ENCODE measurements at regions not wholly inside any gene's neighbourhood (a gene's known extent, or its start where the extent isn't known, plus 50 kb on each side); places are given as distances from the start of the nearest gene placed in this dataset.

- H3K36me3 Mint-ChIP-seq (ENCODE audit: low read depth): no peaks in the 10 kb centered on the region
- no peaks in the 10 kb centered on the region for H3K4me1 Mint-ChIP-seq (ENCODE audit: low read depth)
- DNase-seq: no peak
- no peak overlapping the region for H3K4me3 Mint-ChIP-seq
- H3K9me3 Mint-ChIP-seq: no peaks in the 10 kb centered on the region
- H3K27me3 Mint-ChIP-seq: peaks cover 15% of the 10 kb centered on the region
- no peak overlapping the region for H3K27ac Mint-ChIP-seq
These were observed 219.1 kb downstream of the SEC23IP start for GRCh38 chr10:120111628-120112027.

- Mint-ChIP-seq H3K4me1 (ENCODE audit: low read depth) (no peaks in the 10 kb centered on the region), H3K27ac (no peak overlapping the region), H3K27me3 (peaks cover 15% of the 10 kb centered on the region), H3K36me3 (ENCODE audit: low read depth) (no peaks in the 10 kb centered on the region), H3K9me3 (no peaks in the 10 kb centered on the region), H3K4me3 (no peak overlapping the region)
- no peak for DNase-seq
These were observed 220.3 kb downstream of the SEC23IP start for GRCh38 chr10:120112809-120113208.

GRCh38 chr10:120115959-120116358 lies 223.4 kb downstream of the SEC23IP start:
- no peaks in the 10 kb centered on the region for H3K36me3 Mint-ChIP-seq (ENCODE audit: low read depth)
- H3K4me3 Mint-ChIP-seq: no peak overlapping the region
- DNase-seq: no peak
- H3K4me1 Mint-ChIP-seq (ENCODE audit: low read depth): no peaks in the 10 kb centered on the region
- H3K27me3 Mint-ChIP-seq: peaks cover 7% of the 10 kb centered on the region
- no peaks in the 10 kb centered on the region for H3K9me3 Mint-ChIP-seq
- H3K27ac Mint-ChIP-seq: no peak overlapping the region

GRCh38 chr10:120121768-120122167 lies 229.2 kb downstream of the SEC23IP start:
- H3K27me3 Mint-ChIP-seq: peaks cover under 1% of the 10 kb centered on the region
- H3K9me3 Mint-ChIP-seq: no peaks in the 10 kb centered on the region
- H3K4me3 Mint-ChIP-seq: no peak overlapping the region

GRCh38 chr10:120131183-120131582 lies 238.7 kb downstream of the SEC23IP start:
- no peak overlapping the region for H3K4me3 Mint-ChIP-seq
- H3K4me1 Mint-ChIP-seq (ENCODE audit: low read depth): no peaks in the 10 kb centered on the region
- H3K36me3 Mint-ChIP-seq (ENCODE audit: low read depth): no peaks in the 10 kb centered on the region
- H3K9me3 Mint-ChIP-seq: peaks cover 2% of the 10 kb centered on the region
- no peak for DNase-seq
- no peak overlapping the region for H3K27ac Mint-ChIP-seq
- H3K27me3 Mint-ChIP-seq: peaks cover 26% of the 10 kb centered on the region

More at GRCh38 chr10:120121768-120122167, 229.2 kb downstream of the SEC23IP start:
- Mint-ChIP-seq H3K27ac (no peak overlapping the region), H3K36me3 (ENCODE audit: low read depth) (no peaks in the 10 kb centered on the region), H3K4me1 (ENCODE audit: low read depth) (no peaks in the 10 kb centered on the region)
- DNase-seq: no peak

- DNase-seq: no peak
- no peaks in the 10 kb centered on the region for H3K36me3 Mint-ChIP-seq (ENCODE audit: low read depth)
- peaks cover 2% of the 10 kb centered on the region for H3K9me3 Mint-ChIP-seq
- no peaks in the 10 kb centered on the region for H3K4me1 Mint-ChIP-seq (ENCODE audit: low read depth)
- H3K4me3 Mint-ChIP-seq: no peak overlapping the region
- peaks cover 18% of the 10 kb centered on the region for H3K27me3 Mint-ChIP-seq
- no peak overlapping the region for H3K27ac Mint-ChIP-seq
These were observed 240.3 kb downstream of the SEC23IP start for GRCh38 chr10:120132811-120133210.

- Mint-ChIP-seq H3K4me1 (ENCODE audit: low read depth) (no peaks in the 10 kb centered on the region), H3K9me3 (no peaks in the 10 kb centered on the region), H3K36me3 (ENCODE audit: low read depth) (no peaks in the 10 kb centered on the region), H3K4me3 (no peak overlapping the region), H3K27ac (no peak overlapping the region), H3K27me3 (peaks cover 5% of the 10 kb centered on the region)
- DNase-seq: no peak
These were observed 246.2 kb downstream of the SEC23IP start for GRCh38 chr10:120138689-120139088.

GRCh38 chr10:120145107-120145506 lies 252.6 kb downstream of the SEC23IP start:
- H3K27me3 Mint-ChIP-seq: peaks cover 15% of the 10 kb centered on the region
- no peak overlapping the region for H3K27ac Mint-ChIP-seq
- H3K4me1 Mint-ChIP-seq (ENCODE audit: low read depth): no peaks in the 10 kb centered on the region
- H3K36me3 Mint-ChIP-seq (ENCODE audit: low read depth): no peaks in the 10 kb centered on the region
- H3K4me3 Mint-ChIP-seq: no peak overlapping the region
- no peak for DNase-seq
- no peaks in the 10 kb centered on the region for H3K9me3 Mint-ChIP-seq

- no peak for DNase-seq
- no peak overlapping the region for H3K4me3 Mint-ChIP-seq
- H3K9me3 Mint-ChIP-seq: peaks cover 9% of the 10 kb centered on the region
- no peaks in the 10 kb centered on the region for H3K36me3 Mint-ChIP-seq (ENCODE audit: low read depth)
- no peak overlapping the region for H3K27ac Mint-ChIP-seq
- H3K27me3 Mint-ChIP-seq: peaks cover 19% of the 10 kb centered on the region
- no peaks in the 10 kb centered on the region for H3K4me1 Mint-ChIP-seq (ENCODE audit: low read depth)
These were observed 264.2 kb downstream of the SEC23IP start for GRCh38 chr10:120156614-120157274.

- Mint-ChIP-seq H3K36me3 (ENCODE audit: low read depth) (no peaks in the 10 kb centered on the region), H3K27me3 (peaks cover 6% of the 10 kb centered on the region), H3K27ac (no peak overlapping the region), H3K4me1 (ENCODE audit: low read depth) (no peaks in the 10 kb centered on the region), H3K9me3 (no peaks in the 10 kb centered on the region), H3K4me3 (no peak overlapping the region)
- no peak for DNase-seq
These were observed 268.6 kb downstream of the SEC23IP start for GRCh38 chr10:120161111-120161510.

- no peaks in the 10 kb centered on the region for H3K36me3 Mint-ChIP-seq (ENCODE audit: low read depth)
- no peaks in the 10 kb centered on the region for H3K4me1 Mint-ChIP-seq (ENCODE audit: low read depth)
- H3K4me3 Mint-ChIP-seq: no peak overlapping the region
- peaks cover 5% of the 10 kb centered on the region for H3K27me3 Mint-ChIP-seq
- no peaks in the 10 kb centered on the region for H3K9me3 Mint-ChIP-seq
- DNase-seq: no peak
- H3K27ac Mint-ChIP-seq: no peak overlapping the region
These were observed 269.9 kb downstream of the SEC23IP start for GRCh38 chr10:120162471-120162870.

- no peaks in the 10 kb centered on the region for H3K4me1 Mint-ChIP-seq (ENCODE audit: low read depth)
- H3K36me3 Mint-ChIP-seq (ENCODE audit: low read depth): no peaks in the 10 kb centered on the region
- H3K4me3 Mint-ChIP-seq: no peak overlapping the region
- no peak overlapping the region for H3K27ac Mint-ChIP-seq
- H3K9me3 Mint-ChIP-seq: no peaks in the 10 kb centered on the region
- no peak for DNase-seq
- H3K27me3 Mint-ChIP-seq: peaks cover 18% of the 10 kb centered on the region
These were observed 279.8 kb downstream of the SEC23IP start for GRCh38 chr10:120172356-120172755.

- Mint-ChIP-seq H3K4me1 (ENCODE audit: low read depth) (no peaks in the 10 kb centered on the region), H3K27me3 (peaks cover 15% of the 10 kb centered on the region), H3K27ac (no peak overlapping the region), H3K36me3 (ENCODE audit: low read depth) (no peaks in the 10 kb centered on the region), H3K9me3 (no peaks in the 10 kb centered on the region), H3K4me3 (no peak overlapping the region)
- no peak for DNase-seq
These were observed 282.0 kb downstream of the SEC23IP start for GRCh38 chr10:120174491-120174890.

- DNase-seq: no peak
- H3K9me3 Mint-ChIP-seq: no peaks in the 10 kb centered on the region
- H3K36me3 Mint-ChIP-seq (ENCODE audit: low read depth): no peaks in the 10 kb centered on the region
- H3K4me1 Mint-ChIP-seq (ENCODE audit: low read depth): no peaks in the 10 kb centered on the region
- H3K4me3 Mint-ChIP-seq: no peak overlapping the region
- no peak overlapping the region for H3K27ac Mint-ChIP-seq
- H3K27me3 Mint-ChIP-seq: peaks cover 7% of the 10 kb centered on the region
These were observed 279.7 kb upstream of the PLPP4 start for GRCh38 chr10:120177330-120177729.

GRCh38 chr10:120180160-120180559 lies 276.9 kb upstream of the PLPP4 start:
- no peaks in the 10 kb centered on the region for H3K9me3 Mint-ChIP-seq
- H3K27me3 Mint-ChIP-seq: peaks cover 7% of the 10 kb centered on the region
- DNase-seq: no peak
- no peak overlapping the region for H3K4me3 Mint-ChIP-seq
- no peaks in the 10 kb centered on the region for H3K4me1 Mint-ChIP-seq (ENCODE audit: low read depth)
- no peaks in the 10 kb centered on the region for H3K36me3 Mint-ChIP-seq (ENCODE audit: low read depth)
- no peak overlapping the region for H3K27ac Mint-ChIP-seq

- H3K4me3 Mint-ChIP-seq: no peak overlapping the region
- H3K27ac Mint-ChIP-seq: no peak overlapping the region
- H3K9me3 Mint-ChIP-seq: no peaks in the 10 kb centered on the region
- peaks cover 4% of the 10 kb centered on the region for H3K27me3 Mint-ChIP-seq
- H3K36me3 Mint-ChIP-seq (ENCODE audit: low read depth): no peaks in the 10 kb centered on the region
- no peaks in the 10 kb centered on the region for H3K4me1 Mint-ChIP-seq (ENCODE audit: low read depth)
- no peak for DNase-seq
These were observed 275.9 kb upstream of the PLPP4 start for GRCh38 chr10:120181154-120181553.
